NCI-H510A (cell line): ENCODE measurements at regions not wholly inside any gene's neighbourhood (a gene's known extent, or its start where the extent isn't known, plus 50 kb on each side); places are given as distances from the start of the nearest gene placed in this dataset.
"Not testable (repeated sequence)": the region's sequence is repeated elsewhere in the genome, so short reads cannot be mapped to it uniquely, and the experiment has no call there.

Source experiments
- DNase-seq: peaks from one replicate; lab custom pipeline; 2025; lab: John Stamatoyannopoulos, UW

GRCh38 chr5:126056352-126056751 is 366.9 kb upstream of the GRAMD2B start:
- no peak for DNase-seq

- DNase-seq = no peak
These were observed 366.2 kb upstream of the GRAMD2B start for GRCh38 chr5:126056851-126057622.

DNA sequence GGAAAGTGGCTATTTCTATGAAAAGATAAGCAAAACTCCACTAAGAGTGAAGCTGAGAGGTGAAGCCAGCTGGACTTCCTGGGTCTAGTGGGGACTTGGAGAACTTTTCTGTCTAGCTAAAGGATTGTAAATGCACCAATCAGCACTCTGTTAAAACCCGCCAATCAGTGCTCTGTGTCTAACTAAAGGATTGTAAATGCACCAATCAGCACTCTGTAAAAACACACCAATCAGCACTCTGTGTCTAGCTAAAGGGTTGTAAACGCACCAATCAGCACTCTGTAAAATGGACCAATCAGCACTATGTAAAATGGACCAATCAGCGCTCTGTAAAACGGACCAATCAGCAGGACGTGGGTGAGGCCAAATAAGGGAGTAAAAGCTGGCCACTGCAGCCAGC is 364.8 kb upstream of the GRAMD2B start:
- not testable (repeated sequence) for DNase-seq

- no peak for DNase-seq
These were observed 360.6 kb upstream of the GRAMD2B start for GRCh38 chr5:126062398-126063221.

DNA sequence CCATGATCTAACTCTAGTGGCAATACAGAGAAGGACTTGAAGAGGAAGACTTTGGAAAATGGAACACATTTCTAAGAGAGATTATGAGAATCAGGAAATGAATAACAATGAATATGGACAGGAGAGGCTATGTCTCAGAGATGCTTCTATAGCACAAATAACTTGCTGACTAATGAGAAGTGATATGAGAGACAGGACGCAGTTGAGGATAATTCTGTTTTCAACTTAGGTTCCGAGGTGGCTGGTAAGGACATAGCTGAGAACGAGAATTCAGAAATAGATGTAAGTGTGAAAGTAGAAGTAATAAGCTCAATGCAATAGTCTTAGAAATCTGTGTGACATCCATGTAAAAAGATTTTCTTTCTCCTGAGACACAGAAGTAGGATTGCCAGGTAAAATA is 358.1 kb upstream of the GRAMD2B start:
- DNase-seq = no peak

GRCh38 chr5:126066836-126067235 is 356.4 kb upstream of the GRAMD2B start:
- no peak for DNase-seq

DNA sequence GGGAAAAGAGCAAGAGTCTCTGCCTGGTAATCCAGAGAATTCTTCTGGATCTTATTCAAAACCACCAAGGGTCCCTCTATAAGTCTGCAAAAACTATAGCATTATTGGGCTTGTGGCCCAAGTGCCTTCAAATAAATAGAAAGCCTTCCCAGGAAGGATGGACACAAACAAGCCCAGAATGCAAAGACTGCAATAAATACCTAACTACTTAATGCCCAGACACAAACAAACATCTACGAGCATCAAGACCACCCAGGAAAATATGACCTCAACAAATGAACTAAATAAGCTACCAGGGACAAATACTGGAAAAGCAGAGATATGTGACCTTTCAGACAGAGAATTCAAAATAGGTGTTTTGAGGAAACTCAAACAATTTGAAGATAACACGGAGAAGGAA is 355.8 kb upstream of the GRAMD2B start:
- no peak for DNase-seq

DNA sequence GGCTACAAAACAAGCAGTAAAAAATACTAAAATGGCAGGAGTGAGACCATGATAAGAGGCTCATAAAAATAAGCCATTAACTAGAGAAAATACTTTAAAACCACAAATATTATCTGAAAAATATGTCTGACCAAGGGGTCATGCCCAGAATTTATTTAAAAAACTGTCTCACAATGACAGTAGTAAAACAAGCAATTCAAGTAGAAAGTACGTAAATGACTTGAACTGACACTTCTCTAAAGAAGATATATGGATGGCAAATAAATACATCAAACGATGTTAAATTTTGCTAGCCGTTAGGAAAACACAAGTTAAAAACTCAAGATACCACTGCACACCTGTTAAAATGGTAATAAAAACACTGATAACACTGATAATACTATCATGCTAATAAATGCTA is 353.9 kb upstream of the GRAMD2B start:
- DNase-seq = no peak

GRCh38 chr5:126070481-126070880 is 352.7 kb upstream of the GRAMD2B start:
- DNase-seq = no peak

- no peak for DNase-seq
These were observed 348.7 kb upstream of the GRAMD2B start for GRCh38 chr5:126074538-126074937.

- DNase-seq = no peak
These were observed 343.9 kb upstream of the GRAMD2B start for GRCh38 chr5:126079266-126079665.

- no peak for DNase-seq
These were observed 342.0 kb upstream of the GRAMD2B start for GRCh38 chr5:126081209-126081608.

DNA sequence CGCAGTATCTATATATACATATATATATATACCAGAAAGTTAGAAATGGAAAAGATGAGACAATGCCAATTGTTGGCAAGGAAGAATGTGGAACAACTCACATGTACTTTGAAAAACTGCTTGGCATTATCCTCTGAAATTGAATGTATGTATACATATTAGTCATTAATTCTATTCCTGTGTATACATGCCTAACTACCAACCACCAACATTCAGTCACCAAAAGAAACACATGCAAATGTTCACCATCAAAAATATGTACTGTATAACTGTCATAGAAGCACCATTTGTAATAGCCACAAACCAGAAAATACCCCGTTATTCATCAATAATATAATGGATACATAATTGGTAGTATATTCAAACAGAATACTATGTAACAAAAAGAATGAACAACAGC is 330.2 kb upstream of the GRAMD2B start:
- DNase-seq = no peak

GRCh38 chr5:126093718-126094117 is 329.5 kb upstream of the GRAMD2B start:
- no peak for DNase-seq

- DNase-seq = no peak
These were observed 328.2 kb upstream of the GRAMD2B start for GRCh38 chr5:126094991-126095390.

DNA sequence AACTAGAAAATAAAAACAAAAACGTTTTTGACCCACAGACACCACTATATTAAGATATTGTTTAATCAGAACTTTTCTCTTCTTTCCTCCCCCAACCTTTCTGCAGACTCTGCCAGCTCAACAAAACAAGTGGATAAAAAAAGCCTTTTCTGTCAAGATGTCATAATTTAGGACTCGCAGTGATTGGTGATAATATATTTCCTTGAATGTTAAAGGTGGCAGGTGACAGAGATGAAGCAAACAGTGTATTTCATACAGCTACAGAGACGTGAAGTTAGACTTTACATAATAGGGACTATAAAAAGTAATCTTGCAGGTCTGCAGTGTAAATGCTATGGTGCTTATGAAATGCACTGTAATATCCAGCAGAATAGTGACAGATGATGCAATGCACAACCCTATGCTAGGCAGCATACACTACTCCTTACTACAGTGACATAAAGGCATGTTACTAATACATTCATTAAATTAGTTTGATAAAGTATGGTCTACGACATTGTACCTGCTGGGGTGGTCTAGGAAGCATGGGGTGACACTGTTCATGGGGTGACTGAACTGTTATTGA is 326.7 kb upstream of the GRAMD2B start:
- no peak for DNase-seq

- no peak for DNase-seq
These were observed 325.3 kb upstream of the GRAMD2B start for GRCh38 chr5:126097876-126098275.

DNA sequence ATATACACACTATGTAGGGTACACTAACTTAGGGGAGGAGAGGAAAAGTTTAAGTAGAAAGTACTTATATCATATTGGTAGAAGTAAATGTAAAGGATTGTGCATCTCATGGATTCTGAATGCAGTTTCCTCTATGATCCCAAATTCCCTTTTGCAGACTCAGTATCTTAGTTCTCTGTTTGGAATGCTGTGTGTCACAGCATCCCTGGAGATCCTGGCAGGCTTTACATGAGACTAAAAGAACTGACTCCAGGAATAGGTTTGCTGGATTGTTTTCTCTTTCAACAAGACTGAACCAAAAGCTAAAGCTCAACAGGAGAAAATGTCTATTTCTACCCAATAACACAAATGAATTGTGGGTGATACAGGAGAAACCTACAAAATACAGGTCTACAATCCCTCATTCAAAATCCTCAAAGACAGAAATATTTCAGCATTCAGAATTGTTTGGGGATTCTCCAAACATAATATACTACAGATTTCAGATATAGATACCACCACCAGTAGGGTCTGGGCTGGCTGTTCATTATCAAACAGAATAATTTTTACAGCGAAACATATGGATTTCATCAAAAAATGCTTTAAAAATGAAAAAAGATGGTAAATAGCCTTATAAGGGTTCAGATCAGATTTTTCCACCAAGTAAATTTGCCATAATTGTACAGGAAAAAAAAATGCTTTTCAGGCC is 324.7 kb upstream of the GRAMD2B start:
- DNase-seq = no peak

DNA sequence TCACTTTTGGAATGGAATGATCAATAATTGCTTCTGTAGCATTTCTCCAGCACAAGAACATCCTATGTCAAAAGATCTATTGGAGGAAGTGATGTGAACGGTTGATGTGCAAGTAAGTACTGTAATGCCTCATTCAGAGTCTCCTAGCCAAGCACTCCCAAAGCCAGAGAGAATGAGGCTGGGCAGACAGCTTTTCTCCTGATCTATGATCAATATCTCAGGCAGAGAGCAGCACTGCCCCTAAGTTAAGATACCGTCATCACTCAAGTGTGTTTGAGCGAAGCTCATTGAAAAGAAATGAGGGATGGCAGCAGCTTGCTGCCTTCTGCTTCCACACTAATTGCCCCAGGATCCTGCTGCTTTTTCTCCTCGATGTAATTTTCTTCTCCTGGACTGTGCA is 324.1 kb upstream of the GRAMD2B start:
- DNase-seq = no peak

- no peak for DNase-seq
These were observed 322.4 kb upstream of the GRAMD2B start for GRCh38 chr5:126100767-126101166.

GRCh38 chr5:126101901-126102300 is 321.3 kb upstream of the GRAMD2B start:
- no peak for DNase-seq

- DNase-seq = no peak
These were observed 320.2 kb upstream of the GRAMD2B start for GRCh38 chr5:126103050-126103449.
